Transverse colon (tissue), 3 donors: ENCODE measurements at regions not wholly inside any gene's neighbourhood (a gene's known extent, or its start where the extent isn't known, plus 50 kb on each side); places are given as distances from the start of the nearest gene placed in this dataset.

Experiments used
- POLR2A ChIP-seq: fragments of 450-650 bp; IDR thresholded peaks from one replicate; pipeline ENCODE4 v1.6.1; 2016; ENCODE audit warnings: antibody characterized with exemption, mild to moderate bottlenecking, moderate library complexity
- TF ChIP-seq, protein P1 (sequence below), 5 experiments: fragments of 200-600 bp in 3 of 5; fragments of 450-650 bp in 2 of 5; sonication (generic) in 3 of 5; IDR thresholded peaks; 1 replicate in 2 of 5; 2 replicates in 3 of 5; pipeline ENCODE4 v1.5.1; 2016 to 2017; ENCODE audit warnings: antibody characterized with exemption in 5 of 5, inconsistent platforms in 3 of 5, mild to moderate bottlenecking in 2 of 5, moderate library complexity in 1 of 5

DNA sequence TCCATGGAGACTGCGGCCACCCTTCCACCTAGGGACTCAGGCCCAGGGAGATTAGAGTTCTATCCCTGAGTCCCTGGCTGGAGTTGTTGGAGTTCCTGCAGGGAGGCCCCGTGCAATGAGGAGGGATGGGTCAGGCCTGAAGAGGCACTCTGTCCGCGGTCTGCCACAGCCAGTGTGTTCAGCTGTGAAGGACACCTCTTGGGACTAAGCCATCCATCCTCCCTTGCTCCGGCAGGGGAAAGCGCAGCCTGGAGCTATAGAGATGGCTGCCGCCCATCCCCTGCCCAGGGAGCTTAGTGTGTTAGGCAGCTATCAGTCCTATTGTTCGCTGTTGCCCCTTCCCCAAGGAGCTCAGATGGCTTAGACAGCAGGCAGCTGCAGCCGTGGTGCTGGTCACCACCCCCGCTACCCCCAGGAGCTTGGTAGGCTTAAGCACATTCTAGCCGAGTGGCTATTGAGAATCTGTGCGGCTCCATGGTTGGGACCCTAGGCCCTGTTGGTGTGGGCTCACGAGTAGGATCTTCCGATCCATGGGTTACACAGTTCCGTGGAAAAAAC is 141.3 kb downstream of the CYB561 start:
- TF ChIP-seq, protein P1, sequence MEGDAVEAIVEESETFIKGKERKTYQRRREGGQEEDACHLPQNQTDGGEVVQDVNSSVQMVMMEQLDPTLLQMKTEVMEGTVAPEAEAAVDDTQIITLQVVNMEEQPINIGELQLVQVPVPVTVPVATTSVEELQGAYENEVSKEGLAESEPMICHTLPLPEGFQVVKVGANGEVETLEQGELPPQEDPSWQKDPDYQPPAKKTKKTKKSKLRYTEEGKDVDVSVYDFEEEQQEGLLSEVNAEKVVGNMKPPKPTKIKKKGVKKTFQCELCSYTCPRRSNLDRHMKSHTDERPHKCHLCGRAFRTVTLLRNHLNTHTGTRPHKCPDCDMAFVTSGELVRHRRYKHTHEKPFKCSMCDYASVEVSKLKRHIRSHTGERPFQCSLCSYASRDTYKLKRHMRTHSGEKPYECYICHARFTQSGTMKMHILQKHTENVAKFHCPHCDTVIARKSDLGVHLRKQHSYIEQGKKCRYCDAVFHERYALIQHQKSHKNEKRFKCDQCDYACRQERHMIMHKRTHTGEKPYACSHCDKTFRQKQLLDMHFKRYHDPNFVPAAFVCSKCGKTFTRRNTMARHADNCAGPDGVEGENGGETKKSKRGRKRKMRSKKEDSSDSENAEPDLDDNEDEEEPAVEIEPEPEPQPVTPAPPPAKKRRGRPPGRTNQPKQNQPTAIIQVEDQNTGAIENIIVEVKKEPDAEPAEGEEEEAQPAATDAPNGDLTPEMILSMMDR (IDR thresholded peaks at IDR 0.05): no peak
- no peak for TF ChIP-seq POLR2A
